SK-N-SH treated with all-trans-retinoic acid at 6 μM for 48 hours (cell line): ENCODE measurements at regions not wholly inside any gene's neighbourhood (a gene's known extent, or its start where the extent isn't known, plus 50 kb on each side); places are given as distances from the start of the nearest gene placed in this dataset.

ENCODE experiments used
- ATAC-seq: fragments of 200-7000 bp; cut with Tn5 transposase; 3 replicates; pipeline ENCODE4 v1.9.1; 2020; ENCODE audit warnings: mild to moderate bottlenecking, moderate library complexity
- BACH2 ChIP-seq: fragments of 250-450 bp; sonication (Bioruptor Pico); IDR thresholded peaks from 2 replicates; pipeline ENCODE4 v1.9.0; 2021; ENCODE audit warnings: mild to moderate bottlenecking, borderline replicate concordance
- CSDC2 ChIP-seq: fragments of 250-450 bp; sonication (Bioruptor Pico); IDR thresholded peaks from 2 replicates; pipeline ENCODE4 v1.5.0; 2020; ENCODE audit warnings: mild to moderate bottlenecking, moderate library complexity
- ESRRG ChIP-seq: fragments of 250-450 bp; sonication (Bioruptor Pico); IDR thresholded peaks from 2 replicates; pipeline ENCODE4 v1.6.1; 2021; ENCODE audit warnings: mild to moderate bottlenecking
- ISL1 ChIP-seq: fragments of 250-450 bp; sonication (Bioruptor Pico); IDR thresholded peaks from 2 replicates; pipeline ENCODE4 v2.1.2; 2022; ENCODE audit warnings: mild to moderate bottlenecking, moderate library complexity
- OSR1 ChIP-seq: fragments of 250-450 bp; sonication (Bioruptor Pico); IDR thresholded peaks from 2 replicates; pipeline ENCODE4 v1.8.0; 2022; ENCODE audit warnings: moderate library complexity, mild to moderate bottlenecking, inconsistent platforms
- PPARA ChIP-seq: fragments of 250-450 bp; sonication (Bioruptor Pico); IDR thresholded peaks from 2 replicates; pipeline ENCODE4 v1.5.0; 2020; ENCODE audit warnings: mild to moderate bottlenecking, borderline replicate concordance
- RARB ChIP-seq: fragments of 250-450 bp; sonication (Bioruptor Pico); IDR thresholded peaks from 2 replicates; pipeline ENCODE4 v1.8.0; 2021; ENCODE audit warnings: mild to moderate bottlenecking, moderate library complexity
- TOX ChIP-seq: fragments of 250-450 bp; sonication (Bioruptor Pico); IDR thresholded peaks from 2 replicates; pipeline ENCODE4 v1.8.0; 2021; ENCODE audit warnings: mild to moderate bottlenecking, moderate library complexity, borderline replicate concordance
- ZFP3 ChIP-seq: fragments of 250-450 bp; sonication (Bioruptor Pico); IDR thresholded peaks from 2 replicates; pipeline ENCODE4 v1.5.0; 2020; ENCODE audit warnings: mild to moderate bottlenecking, moderate library complexity
- ZFP30 ChIP-seq: fragments of 450-650 bp; formaldehyde crosslinking; IDR thresholded peaks from 2 replicates; pipeline ENCODE4 v1.5.0; 2022; ENCODE audit warnings: mild to moderate bottlenecking, moderate library complexity
- ZNF565 ChIP-seq: fragments of 450-650 bp; formaldehyde crosslinking; conservative IDR thresholded peaks from 2 replicates; pipeline ENCODE4 v1.5.0; 2020; ENCODE audit warnings: low read depth, mild to moderate bottlenecking, moderate library complexity
- ZNF70 ChIP-seq: fragments of 450-650 bp; formaldehyde crosslinking; IDR thresholded peaks from 2 replicates; pipeline ENCODE4 v1.5.0; 2020; ENCODE audit warnings: mild to moderate bottlenecking, moderate library complexity
- ZNF8 ChIP-seq: fragments of 450-650 bp; formaldehyde crosslinking; IDR thresholded peaks from 2 replicates; pipeline ENCODE4 v1.5.0; 2020; ENCODE audit warnings: mild to moderate bottlenecking, moderate library complexity
- TF ChIP-seq, protein P1 (sequence below): fragments of 250-450 bp; sonication (Bioruptor Pico); IDR thresholded peaks from 2 replicates; pipeline ENCODE4 v1.5.1; 2020; ENCODE audit warnings: low read depth, mild to moderate bottlenecking, moderate library complexity
- TF ChIP-seq, protein P2 (sequence below): fragments of 250-450 bp; sonication (Bioruptor Pico); IDR thresholded peaks from 2 replicates; pipeline ENCODE4 v1.5.0; 2020; ENCODE audit warnings: mild to moderate bottlenecking, moderate library complexity

DNA sequence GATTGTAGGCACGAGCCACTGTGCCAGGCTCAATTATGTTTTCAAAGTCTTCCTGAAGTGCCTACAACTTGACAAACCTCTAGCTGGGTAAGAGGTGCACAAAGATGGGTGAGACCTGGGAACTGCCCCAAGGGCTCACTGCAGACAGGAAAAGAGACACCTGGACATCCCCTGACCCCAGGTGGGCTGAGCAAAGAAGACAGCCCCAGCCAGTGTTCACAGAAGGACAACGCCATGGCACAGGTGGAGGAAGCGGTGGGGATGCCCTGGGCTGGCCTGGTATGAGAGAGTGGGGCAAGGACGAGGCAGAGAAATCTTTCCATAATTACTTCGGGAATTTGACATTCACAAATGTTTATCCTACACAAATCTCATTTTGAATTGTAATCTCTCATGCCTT, 278.9 kb downstream of the SMOC2 start:
- no peak for TF ChIP-seq ESRRG
- TF ChIP-seq, protein P1, sequence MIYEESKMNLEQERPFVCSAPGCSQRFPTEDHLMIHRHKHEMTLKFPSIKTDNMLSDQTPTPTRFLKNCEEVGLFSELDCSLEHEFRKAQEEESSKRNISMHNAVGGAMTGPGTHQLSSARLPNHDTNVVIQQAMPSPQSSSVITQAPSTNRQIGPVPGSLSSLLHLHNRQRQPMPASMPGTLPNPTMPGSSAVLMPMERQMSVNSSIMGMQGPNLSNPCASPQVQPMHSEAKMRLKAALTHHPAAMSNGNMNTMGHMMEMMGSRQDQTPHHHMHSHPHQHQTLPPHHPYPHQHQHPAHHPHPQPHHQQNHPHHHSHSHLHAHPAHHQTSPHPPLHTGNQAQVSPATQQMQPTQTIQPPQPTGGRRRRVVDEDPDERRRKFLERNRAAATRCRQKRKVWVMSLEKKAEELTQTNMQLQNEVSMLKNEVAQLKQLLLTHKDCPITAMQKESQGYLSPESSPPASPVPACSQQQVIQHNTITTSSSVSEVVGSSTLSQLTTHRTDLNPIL = no peak
- no peak for TF ChIP-seq OSR1 (CRISPR knock-in tag)
- TF ChIP-seq ZNF8 = no peak
- no peak for TF ChIP-seq ZNF565 (CRISPR knock-in tag)
- TF ChIP-seq, protein P2, sequence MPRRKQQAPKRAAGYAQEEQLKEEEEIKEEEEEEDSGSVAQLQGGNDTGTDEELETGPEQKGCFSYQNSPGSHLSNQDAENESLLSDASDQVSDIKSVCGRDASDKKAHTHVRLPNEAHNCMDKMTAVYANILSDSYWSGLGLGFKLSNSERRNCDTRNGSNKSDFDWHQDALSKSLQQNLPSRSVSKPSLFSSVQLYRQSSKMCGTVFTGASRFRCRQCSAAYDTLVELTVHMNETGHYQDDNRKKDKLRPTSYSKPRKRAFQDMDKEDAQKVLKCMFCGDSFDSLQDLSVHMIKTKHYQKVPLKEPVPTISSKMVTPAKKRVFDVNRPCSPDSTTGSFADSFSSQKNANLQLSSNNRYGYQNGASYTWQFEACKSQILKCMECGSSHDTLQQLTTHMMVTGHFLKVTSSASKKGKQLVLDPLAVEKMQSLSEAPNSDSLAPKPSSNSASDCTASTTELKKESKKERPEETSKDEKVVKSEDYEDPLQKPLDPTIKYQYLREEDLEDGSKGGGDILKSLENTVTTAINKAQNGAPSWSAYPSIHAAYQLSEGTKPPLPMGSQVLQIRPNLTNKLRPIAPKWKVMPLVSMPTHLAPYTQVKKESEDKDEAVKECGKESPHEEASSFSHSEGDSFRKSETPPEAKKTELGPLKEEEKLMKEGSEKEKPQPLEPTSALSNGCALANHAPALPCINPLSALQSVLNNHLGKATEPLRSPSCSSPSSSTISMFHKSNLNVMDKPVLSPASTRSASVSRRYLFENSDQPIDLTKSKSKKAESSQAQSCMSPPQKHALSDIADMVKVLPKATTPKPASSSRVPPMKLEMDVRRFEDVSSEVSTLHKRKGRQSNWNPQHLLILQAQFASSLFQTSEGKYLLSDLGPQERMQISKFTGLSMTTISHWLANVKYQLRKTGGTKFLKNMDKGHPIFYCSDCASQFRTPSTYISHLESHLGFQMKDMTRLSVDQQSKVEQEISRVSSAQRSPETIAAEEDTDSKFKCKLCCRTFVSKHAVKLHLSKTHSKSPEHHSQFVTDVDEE (CRISPR knock-in tag) = no peak
- no peak for TF ChIP-seq RARB (CRISPR knock-in tag)
- no peak for TF ChIP-seq CSDC2 (CRISPR knock-in tag)
- ATAC-seq = no peak

DNA sequence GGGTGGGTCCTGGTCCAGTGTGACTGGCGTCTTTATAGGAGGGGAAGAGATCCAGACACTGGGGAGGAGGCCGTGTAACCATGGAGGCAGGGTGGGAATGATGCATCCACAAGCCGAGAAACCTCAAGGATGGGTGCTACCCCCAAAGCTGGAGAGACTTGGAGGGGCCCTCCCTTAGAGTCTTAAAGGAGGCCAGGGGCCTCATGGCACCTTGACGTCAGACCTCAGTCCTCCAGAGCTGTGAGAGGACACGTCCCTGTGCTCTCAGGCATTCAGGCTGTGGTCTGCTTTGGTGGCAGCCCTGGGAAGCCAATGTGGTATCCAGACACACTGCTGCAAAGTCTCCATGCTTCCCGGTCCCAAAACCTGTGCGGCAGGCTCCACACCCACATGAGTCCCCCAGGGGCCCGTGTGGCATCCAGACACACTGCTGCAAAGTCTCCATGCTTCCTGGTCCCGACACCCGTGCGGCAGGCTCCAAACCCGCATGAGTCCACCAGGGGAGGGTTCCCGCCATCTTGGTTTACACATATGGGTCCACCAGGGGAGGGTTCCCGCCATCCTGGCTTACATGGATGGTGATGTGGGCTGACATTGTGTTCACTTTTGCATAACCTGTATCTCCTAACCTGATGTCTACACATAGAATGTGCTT, 278.0 kb downstream of the SMOC2 start:
- TF ChIP-seq ZNF70 (CRISPR knock-in tag) (no peak), OSR1 (CRISPR knock-in tag) (no peak), ZNF565 (CRISPR knock-in tag) (no peak), ESRRG (no peak), BACH2 (CRISPR knock-in tag) (no peak), ZFP30 (no peak), ISL1 (CRISPR knock-in tag) (no peak), PPARA (CRISPR knock-in tag) (no peak), ZFP3 (no peak), TOX (CRISPR knock-in tag) (no peak)
- TF ChIP-seq, protein P1 = no peak
- TF ChIP-seq, protein P2 (CRISPR knock-in tag) = no peak
- no peak for ATAC-seq
